Left lobe of liver (tissue), 2 donors: ENCODE measurements at regions not wholly inside any gene's neighbourhood (a gene's known extent, or its start where the extent isn't known, plus 50 kb on each side); places are given as distances from the start of the nearest gene placed in this dataset.

Experiments
- ATAC-seq: fragments of 200-7000 bp; cut with Tn5 transposase; one replicate; pipeline ENCODE4 v1.9.1; 2020; ENCODE audit warnings: mild to moderate bottlenecking, moderate library complexity
- DNase-seq: peaks from one replicate; pipeline ENCODE4 v3.0.0-alpha.2; 2020; ENCODE audit warnings: low spot score
- donor health status: DM: no; HTN: no; CAD: no; lungs with moderate emphysema.
- donor health status: DM: no; HTN: yes; CAD: no.

GRCh38 chr7:35508623-35509400 is 186.1 kb downstream of the HERPUD2 start:
- no peak for DNase-seq

GRCh38 chr7:35505066-35505465 is 189.9 kb downstream of the HERPUD2 start:
- DNase-seq (peak; percentile 67), ATAC-seq (peak; percentile 86)

More at GRCh38 chr7:35508623-35509400, 186.1 kb downstream of the HERPUD2 start:
- peak; percentile 73 for ATAC-seq

- DNase-seq (no peak), ATAC-seq (no peak)
These were observed 190.6 kb downstream of the HERPUD2 start for GRCh38 chr7:35504365-35504764.

GRCh38 chr7:35501681-35502080 is 193.3 kb downstream of the HERPUD2 start:
- ATAC-seq (no peak), DNase-seq (no peak)

- DNase-seq (no peak), ATAC-seq (no peak)
These were observed 195.7 kb downstream of the HERPUD2 start for GRCh38 chr7:35499226-35499625.

- no peak for DNase-seq
- no peak for ATAC-seq
These were observed 196.5 kb downstream of the HERPUD2 start for GRCh38 chr7:35498416-35498815.

GRCh38 chr7:35495844-35496243 is 199.1 kb downstream of the HERPUD2 start:
- no peak for ATAC-seq
- no peak for DNase-seq

- DNase-seq (no peak), ATAC-seq (no peak)
These were observed 199.6 kb downstream of the HERPUD2 start for GRCh38 chr7:35495377-35495776.

- no peak for ATAC-seq
These were observed 200.5 kb downstream of the HERPUD2 start for GRCh38 chr7:35494407-35494806.

GRCh38 chr7:35492451-35493175 is 202.3 kb downstream of the HERPUD2 start:
- ATAC-seq: no peak
- no peak for DNase-seq

More at GRCh38 chr7:35494407-35494806, 200.5 kb downstream of the HERPUD2 start:
- no peak for DNase-seq

GRCh38 chr7:35491233-35491632 is 203.7 kb downstream of the HERPUD2 start:
- DNase-seq: no peak
- no peak for ATAC-seq

GRCh38 chr7:35487841-35488240 is 207.1 kb downstream of the HERPUD2 start:
- peak; percentile 29 for DNase-seq
- no peak for ATAC-seq

- DNase-seq (no peak), ATAC-seq (no peak)
These were observed 207.5 kb downstream of the HERPUD2 start for GRCh38 chr7:35487402-35487801.

- ATAC-seq: no peak
- DNase-seq: no peak
These were observed 209.5 kb downstream of the HERPUD2 start for GRCh38 chr7:35485436-35485835.

- DNase-seq (no peak), ATAC-seq (no peak)
These were observed 211.4 kb downstream of the HERPUD2 start for GRCh38 chr7:35483568-35483967.

GRCh38 chr7:35482231-35482630 is 212.7 kb downstream of the HERPUD2 start:
- no peak for ATAC-seq
- DNase-seq: peak; percentile 29

GRCh38 chr7:35480806-35481205 is 214.1 kb downstream of the HERPUD2 start:
- ATAC-seq: no peak
- DNase-seq: no peak

- ATAC-seq: no peak
- DNase-seq: peak; percentile 7
These were observed 217.3 kb downstream of the HERPUD2 start for GRCh38 chr7:35477609-35478008.

- DNase-seq (no peak), ATAC-seq (no peak)
These were observed 220.2 kb upstream of the TBX20 start for GRCh38 chr7:35474100-35474499.

GRCh38 chr7:35468606-35469005 is 214.7 kb upstream of the TBX20 start:
- ATAC-seq (no peak), DNase-seq (no peak)

- DNase-seq: no peak
- no peak for ATAC-seq
These were observed 213.6 kb upstream of the TBX20 start for GRCh38 chr7:35467456-35467978.

GRCh38 chr7:35465791-35466336 is 212.0 kb upstream of the TBX20 start:
- ATAC-seq (no peak), DNase-seq (no peak)
